HPDE6-E6E7 (cell line): ENCODE measurements at regions not wholly inside any gene's neighbourhood (a gene's known extent, or its start where the extent isn't known, plus 50 kb on each side); places are given as distances from the start of the nearest gene placed in this dataset.

Experiments
- DNase-seq: peaks from one replicate; pipeline ENCODE4 v3.0.0; 2011; ENCODE audit warnings: missing footprints; ENCODE audit errors: extremely low spot score

- DNase-seq: no peak
Observed at GRCh38 chr1:168917796-168918195, 188.7 kb upstream of the ATP1B1 start.

DNA sequence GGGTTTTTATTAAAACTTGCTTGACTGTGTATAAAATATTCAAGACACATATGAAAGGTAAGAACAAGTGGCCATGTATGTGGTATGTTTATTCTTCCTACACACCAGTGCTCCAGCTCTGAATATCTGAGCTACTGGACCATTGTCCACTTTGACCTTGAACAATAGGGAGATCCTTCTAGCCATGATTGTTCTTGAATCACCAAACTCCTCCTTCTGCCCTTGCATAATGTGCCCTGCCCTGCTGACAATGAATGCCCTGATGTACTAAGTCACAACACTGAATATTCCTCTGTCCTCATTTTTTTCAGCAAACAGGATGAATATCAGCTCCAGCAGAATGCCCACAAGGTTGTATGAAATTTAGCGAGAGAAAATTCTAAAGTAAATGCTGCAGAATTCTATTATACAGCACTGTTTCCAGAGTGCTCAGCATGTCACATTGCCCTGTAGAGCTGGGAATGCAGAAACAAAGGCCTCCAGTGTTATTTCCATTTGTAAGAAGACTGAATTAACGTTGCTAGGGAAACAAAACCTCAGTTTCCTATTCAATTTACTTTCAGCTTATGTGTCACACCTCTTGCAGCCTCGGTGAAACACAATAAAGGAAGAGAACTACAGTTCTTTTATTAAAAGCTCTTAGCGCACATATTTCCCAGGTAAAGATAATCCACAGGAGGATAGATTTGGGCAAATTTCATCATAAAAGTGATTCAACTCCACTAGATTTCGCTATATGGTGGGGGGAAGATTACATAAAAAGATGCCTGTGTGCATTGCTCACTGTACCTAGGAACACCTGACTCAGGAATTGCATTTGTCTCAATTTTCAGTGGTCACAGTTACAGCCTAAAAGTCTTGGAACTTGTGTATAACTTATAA, 187.4 kb upstream of the ATP1B1 start:
- DNase-seq: no peak

GRCh38 chr1:168920456-168921094, 185.9 kb upstream of the ATP1B1 start:
- peak; percentile 38 for DNase-seq

GRCh38 chr1:168921629-168922028, 184.9 kb upstream of the ATP1B1 start:
- no peak for DNase-seq

DNA sequence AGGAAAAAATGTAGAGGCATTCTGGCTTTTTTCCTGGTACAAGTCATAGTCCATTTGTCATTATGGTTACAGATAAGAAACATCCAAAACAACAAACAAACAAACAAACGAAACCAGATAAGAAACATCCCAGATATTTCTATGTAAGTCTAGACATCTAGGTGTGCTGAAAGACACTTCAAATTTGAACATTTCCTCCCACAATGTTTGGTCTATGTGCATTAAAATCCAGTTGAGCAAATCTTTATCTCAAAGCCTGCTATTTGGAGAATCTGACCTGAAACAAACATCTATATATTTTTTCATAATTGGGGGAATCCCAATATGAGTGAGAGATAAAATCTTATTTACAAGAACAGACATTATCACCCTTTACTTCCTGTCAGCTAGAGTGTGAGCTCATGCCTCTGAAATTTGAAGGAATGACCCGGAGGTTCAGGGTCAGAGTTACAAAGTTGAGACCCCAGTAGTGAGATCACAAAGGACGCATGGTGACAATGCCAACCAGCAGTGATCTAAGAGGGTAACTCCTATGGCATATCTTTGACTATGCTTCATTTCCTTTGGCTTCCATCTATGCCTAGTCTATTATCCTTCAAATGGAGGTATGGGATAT, 182.9 kb upstream of the ATP1B1 start:
- DNase-seq: no peak

DNA sequence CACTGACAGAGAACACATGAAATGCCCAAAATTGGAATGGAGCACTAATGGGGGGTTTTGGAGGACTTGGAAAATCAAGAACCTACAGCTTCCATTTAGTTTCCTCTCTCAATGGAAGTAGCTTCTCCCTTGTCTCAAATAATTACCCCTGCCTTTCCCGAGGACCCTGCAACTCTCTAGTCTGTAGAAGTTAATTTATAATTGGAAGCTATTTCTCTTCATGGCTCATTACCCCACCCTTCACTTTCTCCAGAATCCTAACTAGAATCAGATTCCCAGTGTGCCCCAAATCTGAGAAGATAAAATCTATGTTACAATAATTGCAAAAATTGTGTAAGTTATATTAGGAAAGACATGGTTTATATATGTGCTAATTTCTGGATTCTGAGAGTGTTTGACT, 181.5 kb upstream of the ATP1B1 start:
- no peak for DNase-seq

DNA sequence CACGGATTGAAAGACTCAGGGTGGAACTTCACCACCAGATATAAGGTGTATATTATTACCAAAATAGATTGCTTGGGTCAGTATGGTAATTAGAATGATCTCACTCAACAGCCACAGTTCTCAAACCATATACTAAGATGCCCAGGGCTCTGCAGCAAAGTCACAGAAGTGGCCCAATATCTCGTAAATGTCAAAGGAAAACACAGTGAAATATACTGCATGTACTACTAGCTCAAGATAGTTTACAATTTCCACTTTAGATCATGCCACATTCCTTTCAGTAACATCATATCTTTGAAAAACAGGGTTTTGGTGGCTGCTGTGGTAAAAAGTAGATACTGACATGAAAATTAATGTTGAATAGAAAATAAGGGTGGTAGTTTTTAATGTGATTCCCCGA, 180.3 kb upstream of the ATP1B1 start:
- DNase-seq: no peak

GRCh38 chr1:168932539-168932938, 174.0 kb upstream of the ATP1B1 start:
- no peak for DNase-seq

DNA sequence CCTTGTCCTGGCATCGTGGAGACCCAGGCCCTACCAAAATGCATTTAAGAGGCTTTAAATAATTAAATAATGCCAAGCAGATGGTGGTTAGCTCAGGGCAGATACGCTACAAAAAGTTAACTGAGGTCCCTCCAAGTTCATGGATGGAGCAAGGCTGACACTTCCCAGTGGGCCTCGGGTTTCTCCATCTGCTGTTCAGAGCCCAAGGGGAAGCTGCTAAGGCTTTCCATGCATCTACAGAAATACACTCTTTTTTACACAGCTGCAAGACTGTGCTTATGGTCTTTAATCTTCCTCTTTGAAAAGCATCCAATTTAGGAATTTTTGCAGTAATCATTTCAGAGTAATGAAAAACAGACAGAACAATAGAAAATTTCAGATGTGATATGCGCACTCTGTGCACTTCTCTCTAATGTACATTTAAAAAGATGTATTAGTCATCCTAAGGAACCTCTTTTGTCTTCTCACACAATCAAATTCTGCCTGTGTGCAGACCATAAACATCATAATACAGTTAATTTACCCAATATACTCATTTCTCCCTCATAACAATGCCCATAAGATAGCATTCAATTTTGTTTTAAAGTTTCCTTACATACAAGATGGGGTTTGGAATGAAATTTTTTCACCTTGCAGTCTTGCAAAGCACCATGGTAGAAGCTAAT, 173.2 kb upstream of the ATP1B1 start:
- no peak for DNase-seq

DNA sequence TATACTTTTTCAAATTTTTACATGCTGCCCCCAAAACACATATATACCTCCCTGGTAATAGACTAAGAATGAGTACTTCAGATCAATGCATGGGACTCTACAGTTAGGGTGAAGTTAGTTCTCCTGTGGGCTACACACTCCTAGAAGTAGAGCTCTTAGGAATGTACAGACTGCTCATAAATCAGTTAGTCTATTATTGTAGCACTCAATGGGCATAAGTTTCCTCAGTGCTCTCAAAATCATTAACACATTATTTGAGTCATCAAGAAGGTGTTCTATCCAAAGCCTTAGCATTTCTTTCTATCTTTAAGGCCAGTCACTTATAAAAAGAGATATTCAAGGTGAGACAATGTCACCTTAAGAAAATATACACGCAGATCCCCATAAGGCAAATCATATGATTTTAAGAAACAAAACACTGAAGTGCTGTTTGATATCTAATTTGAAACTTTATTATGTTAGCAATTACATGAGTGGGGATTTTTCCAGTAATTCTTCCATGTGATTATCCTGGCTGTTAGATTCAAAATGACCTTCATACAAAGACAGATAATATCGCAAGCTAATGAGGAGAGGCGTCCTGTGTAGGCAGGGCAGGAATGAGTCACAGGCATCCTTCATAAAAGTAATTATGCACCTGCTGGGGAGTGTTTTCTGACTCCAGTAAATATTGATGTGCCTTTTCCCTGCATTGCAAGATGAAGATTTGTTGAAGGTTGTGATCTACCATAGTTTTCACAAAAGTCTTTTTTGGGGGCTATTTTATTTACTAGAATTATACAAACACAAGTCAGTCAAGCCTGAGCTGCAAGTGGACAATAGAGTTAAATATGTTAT, 167.2 kb upstream of the ATP1B1 start:
- DNase-seq: no peak

- no peak for DNase-seq
Observed at GRCh38 chr1:168939947-168940223, 166.6 kb upstream of the ATP1B1 start.

DNA sequence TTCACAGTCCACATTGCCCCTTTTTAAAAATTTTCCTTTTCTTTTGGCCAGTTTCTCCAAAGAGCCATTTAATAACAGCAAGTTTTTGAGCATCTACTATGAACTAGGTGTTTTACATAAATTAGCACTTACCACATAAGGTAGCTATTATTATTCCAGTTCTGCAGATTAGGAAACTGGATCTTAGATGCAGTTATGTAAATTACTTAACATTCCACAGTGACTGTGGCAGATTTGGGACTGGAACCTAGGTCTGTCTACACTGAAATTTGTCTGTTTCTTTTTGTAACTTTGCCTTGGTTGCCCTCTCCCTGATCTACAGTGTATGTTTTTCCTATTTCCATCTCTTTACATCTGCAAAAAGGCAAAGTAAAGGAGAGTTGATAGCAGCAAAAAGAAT, 164.8 kb upstream of the ATP1B1 start:
- DNase-seq: no peak

DNA sequence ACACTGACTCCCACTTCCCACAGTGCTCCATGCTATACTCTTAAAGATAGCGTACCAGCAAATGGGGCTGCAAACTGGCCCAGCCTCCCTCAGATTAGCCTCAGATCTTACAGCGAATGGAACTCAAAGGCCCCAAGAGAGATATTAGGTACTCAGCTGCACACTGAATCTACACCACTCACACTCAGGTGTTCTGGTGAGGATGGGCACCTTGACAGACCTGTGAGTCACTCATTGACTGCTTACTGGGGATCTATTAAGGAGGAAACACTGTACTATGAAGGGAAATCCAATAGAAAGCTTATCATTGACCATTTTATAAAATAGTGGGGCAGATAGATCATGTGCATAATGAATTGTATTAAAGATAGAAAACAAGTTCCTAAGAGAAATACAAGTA, 164.3 kb upstream of the ATP1B1 start:
- no peak for DNase-seq

DNA sequence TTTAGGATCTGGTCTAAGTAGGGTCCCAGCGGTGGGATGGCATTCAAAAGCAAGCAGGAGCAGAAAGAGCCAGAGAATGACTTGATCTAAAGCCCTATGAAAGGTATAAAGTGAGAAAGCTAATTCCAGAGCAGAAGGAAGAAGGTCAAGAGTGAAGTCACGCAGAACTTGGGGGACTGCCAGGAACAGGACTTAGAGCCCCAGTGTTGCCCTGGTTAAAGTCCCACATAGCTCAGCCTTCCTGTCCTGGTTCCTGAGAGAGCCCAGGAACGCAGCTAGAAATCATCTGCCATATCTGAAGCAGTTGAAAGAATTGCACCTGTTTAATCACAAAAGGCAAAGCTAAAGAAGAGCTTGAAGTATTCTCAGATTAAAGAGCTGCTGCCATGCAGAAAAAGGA, 160.6 kb upstream of the ATP1B1 start:
- no peak for DNase-seq

- no peak for DNase-seq
Observed at GRCh38 chr1:168947041-168947440, 159.4 kb upstream of the ATP1B1 start.

GRCh38 chr1:168949672-168950071, 156.8 kb upstream of the ATP1B1 start:
- no peak for DNase-seq

- DNase-seq: no peak
Observed at GRCh38 chr1:168957818-168958217, 148.7 kb upstream of the ATP1B1 start.

GRCh38 chr1:168958562-168959289, 147.8 kb upstream of the ATP1B1 start:
- DNase-seq: no peak

DNA sequence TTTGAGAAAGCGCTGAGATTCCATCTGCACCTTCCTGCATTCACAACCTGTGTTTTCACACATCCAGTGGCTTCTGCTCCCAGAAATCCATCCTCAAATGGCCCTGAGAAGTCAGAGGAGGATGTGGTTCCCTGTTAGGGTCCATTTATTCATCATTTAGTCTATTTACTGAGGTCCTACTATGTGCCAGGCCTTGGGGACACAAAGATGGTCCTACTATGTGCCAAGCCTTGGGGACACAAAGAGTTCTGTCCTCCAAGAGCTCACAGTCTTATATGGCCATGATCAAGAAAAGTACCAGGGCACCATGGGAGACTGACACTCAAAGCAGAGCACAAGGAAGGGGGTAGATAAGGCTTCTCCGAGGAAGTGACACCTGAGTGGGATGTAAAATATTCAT, 147.1 kb upstream of the ATP1B1 start:
- DNase-seq: no peak

GRCh38 chr1:168960114-168960513, 146.4 kb upstream of the ATP1B1 start:
- DNase-seq: no peak

GRCh38 chr1:168960595-168960994, 145.9 kb upstream of the ATP1B1 start:
- no peak for DNase-seq
